OCI-LY3 (cell line): ENCODE measurements at regions not wholly inside any gene's neighbourhood (a gene's known extent, or its start where the extent isn't known, plus 50 kb on each side); places are given as distances from the start of the nearest gene placed in this dataset.

Experiments used
- EZH2phosphoT487 ChIP-seq: fragments of 200-600 bp; shearing (Covaris generic); IDR thresholded peaks from 2 replicates; pipeline ENCODE4 v1.6.1; 2018; ENCODE audit warnings: antibody characterized with exemption, mixed run types, low read depth
- TF ChIP-seq, protein P1 (sequence below): fragments of 200-600, 300-600 bp; sonication (generic); IDR thresholded peaks from 2 replicates; pipeline ENCODE4 v1.5.1; 2014; ENCODE audit warnings: antibody characterized with exemption, low read length, low read depth

DNA sequence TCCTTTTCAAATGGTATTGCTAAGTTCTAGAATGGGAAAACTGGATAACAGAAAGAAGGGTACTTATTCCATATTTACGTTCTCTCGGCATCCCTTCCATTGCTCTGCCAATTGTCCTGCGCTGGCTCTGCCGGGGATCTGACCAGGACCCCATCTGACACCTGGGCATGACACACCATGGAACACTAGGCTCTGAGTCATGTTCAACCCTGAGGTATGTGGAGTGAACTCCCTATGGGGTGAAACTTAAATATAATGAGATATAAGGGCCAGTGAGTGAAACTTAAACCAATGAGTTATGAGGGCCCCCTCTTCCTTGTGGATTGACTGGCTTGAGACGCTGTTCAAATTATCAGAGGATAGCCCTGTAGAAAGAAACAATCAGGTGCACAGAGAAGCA lies 55.1 kb upstream of the ZEB1 start:
- TF ChIP-seq, protein P1, sequence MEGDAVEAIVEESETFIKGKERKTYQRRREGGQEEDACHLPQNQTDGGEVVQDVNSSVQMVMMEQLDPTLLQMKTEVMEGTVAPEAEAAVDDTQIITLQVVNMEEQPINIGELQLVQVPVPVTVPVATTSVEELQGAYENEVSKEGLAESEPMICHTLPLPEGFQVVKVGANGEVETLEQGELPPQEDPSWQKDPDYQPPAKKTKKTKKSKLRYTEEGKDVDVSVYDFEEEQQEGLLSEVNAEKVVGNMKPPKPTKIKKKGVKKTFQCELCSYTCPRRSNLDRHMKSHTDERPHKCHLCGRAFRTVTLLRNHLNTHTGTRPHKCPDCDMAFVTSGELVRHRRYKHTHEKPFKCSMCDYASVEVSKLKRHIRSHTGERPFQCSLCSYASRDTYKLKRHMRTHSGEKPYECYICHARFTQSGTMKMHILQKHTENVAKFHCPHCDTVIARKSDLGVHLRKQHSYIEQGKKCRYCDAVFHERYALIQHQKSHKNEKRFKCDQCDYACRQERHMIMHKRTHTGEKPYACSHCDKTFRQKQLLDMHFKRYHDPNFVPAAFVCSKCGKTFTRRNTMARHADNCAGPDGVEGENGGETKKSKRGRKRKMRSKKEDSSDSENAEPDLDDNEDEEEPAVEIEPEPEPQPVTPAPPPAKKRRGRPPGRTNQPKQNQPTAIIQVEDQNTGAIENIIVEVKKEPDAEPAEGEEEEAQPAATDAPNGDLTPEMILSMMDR: no peak
- TF ChIP-seq EZH2phosphoT487: no peak
